Right renal pelvis (tissue), 4 donors: ENCODE measurements at regions not wholly inside any gene's neighbourhood (a gene's known extent, or its start where the extent isn't known, plus 50 kb on each side); places are given as distances from the start of the nearest gene placed in this dataset.

Experiments used
- DNase-seq, 4 donors: peaks; one replicate each; pipeline ENCODE4 v3.0.0-alpha.2; 2013; ENCODE audit warnings: low read depth in 4 of 4, low spot score in 3 of 4, missing footprints in 1 of 4

DNA sequence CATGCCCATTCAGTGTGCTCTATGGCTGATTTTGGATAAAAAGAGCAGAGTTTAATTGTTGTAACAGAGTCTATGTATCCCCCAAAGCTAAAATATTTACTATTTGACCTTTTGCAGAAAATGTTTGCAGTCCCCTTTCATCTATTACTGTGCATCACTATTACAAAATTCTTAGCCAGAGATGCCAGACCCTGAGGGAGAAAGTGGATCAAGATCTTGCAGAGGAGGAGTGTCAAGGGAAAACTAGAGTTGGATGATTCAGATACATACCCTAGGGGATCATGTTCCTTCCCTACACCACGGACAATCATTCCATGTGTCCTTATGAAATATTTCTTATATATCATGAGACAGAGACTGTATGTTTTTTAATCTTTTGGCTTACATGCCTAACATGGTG is 68.6 kb upstream of the TPRG1 start:
- no peak for DNase-seq

DNA sequence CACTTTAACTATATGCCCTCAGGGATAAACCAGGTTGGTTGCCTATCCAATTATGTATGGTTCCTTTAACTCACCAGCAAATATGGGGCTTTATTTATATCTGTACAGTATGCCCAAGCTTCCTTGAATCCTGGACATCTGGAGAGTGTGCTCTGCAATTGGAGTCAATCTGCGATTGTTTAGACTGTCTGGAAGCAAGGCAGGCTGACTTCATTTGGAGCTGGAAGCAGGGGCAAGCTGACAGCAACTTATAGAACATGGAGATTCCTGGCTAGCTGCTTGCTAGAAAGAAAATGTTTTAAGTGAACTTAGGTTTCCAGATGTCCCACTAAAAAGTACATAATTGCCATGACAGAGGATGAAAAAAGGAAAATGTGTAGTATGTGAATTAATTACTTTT is 63.7 kb upstream of the TPRG1 start:
- DNase-seq, result no peak

DNA sequence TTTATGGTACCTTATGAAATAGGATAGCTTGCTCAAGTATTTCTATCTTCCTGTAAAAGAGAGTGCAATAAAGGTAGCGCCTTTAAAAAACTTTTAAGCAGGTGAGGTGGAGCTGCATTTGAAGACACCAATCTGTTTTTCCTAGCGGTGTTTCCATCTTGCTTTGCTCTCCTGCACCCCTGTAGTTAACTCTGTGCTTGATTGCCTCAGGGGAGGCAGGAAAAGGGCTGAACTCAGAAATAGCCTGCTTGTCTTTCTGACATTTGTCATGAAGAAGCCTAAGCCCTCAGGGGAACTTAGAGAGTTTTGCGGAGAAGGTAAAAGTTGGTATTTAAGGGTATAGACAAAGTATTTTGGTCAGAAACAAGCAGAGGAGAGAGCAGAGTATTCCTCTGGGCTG is 63.0 kb upstream of the TPRG1 start:
- no peak for DNase-seq

DNA sequence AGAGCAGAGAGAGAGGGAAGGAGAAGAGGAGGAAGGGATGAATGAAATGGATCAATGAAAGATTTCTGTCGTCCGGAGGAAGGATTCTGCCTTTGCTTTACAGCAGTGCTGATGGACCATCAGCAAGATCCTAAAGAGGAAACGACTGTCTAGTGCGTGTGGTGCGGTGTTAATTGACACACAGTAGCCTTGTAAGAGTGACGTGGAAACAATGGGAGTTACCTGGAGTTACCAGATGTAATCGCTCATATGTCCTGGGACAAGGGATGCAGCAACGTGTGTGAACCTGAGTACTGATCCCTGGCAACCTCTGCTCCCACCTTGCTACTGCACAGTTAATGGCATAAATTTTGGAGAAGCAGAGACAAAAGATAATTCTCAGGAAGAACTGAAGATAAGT is 62.6 kb upstream of the TPRG1 start:
- DNase-seq, result no peak

DNA sequence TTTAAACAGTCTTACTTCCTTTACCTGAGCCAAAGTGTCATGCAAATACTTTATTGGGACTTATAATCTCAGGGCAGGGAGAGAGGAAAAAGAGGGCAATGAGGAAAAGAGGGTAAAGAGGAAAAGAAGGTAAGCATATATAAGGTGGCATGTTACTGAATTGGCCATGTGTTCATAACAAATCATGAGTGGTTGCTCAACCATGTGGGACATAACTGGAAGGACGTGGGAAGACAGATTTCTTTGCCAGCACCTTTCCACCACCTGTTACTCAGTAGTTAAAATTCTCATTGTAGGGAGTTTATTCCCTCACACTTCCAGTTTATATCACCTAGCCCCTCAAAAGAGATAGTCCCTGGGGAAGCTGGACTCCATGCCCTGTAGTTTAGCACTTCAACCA is 54.7 kb upstream of the TPRG1 start:
- no peak for DNase-seq

DNA sequence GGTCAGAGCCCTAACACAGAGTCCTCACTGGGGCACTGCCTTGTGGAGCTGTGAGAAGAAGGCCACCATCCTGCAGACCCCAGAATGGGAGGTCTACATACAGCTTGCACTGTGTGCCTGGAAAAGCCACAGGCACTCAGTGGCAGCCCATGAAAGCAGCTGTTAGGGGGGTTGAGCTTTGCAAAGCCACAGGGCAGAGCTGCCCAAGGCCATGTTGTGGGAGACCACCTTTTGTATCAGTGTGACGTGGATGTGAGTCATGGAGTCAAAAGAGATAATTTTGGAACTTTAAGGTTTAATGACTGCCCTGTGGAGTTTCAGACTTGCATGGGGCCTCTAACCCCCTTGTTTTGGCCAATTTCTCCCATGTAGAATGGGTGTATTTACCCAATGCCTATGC is 52.9 kb upstream of the TPRG1 start:
- no peak for DNase-seq

DNA sequence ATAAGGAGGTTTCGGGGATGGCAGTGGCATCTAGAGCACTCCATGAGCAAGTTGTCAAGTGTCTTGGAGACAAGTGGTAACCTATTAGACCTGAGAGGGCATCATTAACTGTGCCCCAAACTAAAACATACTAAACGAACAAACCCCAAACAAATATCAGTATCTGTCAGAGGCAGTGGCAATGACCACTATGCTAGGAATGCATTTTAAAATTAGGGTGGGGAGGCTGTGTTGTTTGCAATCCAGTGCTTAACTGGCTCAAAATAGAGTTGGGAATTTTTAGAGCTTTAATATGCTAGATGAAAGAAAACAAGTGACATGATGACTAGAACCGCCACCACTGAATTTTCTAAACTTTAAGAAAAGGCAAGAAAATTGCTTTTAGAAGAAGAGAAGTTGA is 51.8 kb upstream of the TPRG1 start:
- no peak for DNase-seq

DNA sequence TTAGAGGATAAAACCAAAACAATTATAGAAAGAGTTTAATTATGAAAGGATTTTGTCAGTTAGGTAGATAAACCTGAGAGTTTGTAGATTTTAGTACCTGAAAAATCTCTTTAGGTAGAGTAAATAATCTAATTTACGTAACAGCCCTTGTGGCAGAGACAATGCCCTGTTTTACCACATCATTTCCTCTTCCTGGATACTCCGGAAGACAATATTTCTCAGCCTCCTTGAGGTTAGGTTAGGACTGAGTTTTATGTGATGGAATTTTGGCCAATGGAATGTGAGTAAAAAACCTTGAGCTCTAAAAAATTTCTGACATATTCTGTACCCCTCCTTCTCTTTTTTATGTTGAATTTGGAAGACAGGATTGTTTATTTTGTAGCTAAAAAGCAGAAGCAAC is 50.7 kb upstream of the TPRG1 start:
- DNase-seq, result no peak
